GM18498 (cell line): ENCODE measurements at regions not wholly inside any gene's neighbourhood (a gene's known extent, or its start where the extent isn't known, plus 50 kb on each side); places are given as distances from the start of the nearest gene placed in this dataset.

Experiments used
- ATAC-seq: cut with Tn5 transposase; IDR thresholded peaks from one replicate; pipeline ENCODE4 v1.9.1; 2021; ENCODE audit warnings: mild to moderate bottlenecking, moderate library complexity; ENCODE audit not compliant: unreplicated experiment

GRCh38 chr15:38671675-38672254, 107.2 kb upstream of the RASGRP1 start:
- peak; percentile 55 for ATAC-seq

- ATAC-seq = no peak
Measured at GRCh38 chr15:38672273-38672672, 107.7 kb upstream of the RASGRP1 start.

GRCh38 chr15:38672814-38673670, 108.4 kb upstream of the RASGRP1 start:
- peak; percentile 28 for ATAC-seq

- ATAC-seq = no peak
Measured at GRCh38 chr15:38674448-38674847, 109.8 kb upstream of the RASGRP1 start.

GRCh38 chr15:38678281-38678680, 113.7 kb upstream of the RASGRP1 start:
- ATAC-seq = no peak

GRCh38 chr15:38680775-38681174, 116.2 kb upstream of the RASGRP1 start:
- no peak for ATAC-seq

DNA sequence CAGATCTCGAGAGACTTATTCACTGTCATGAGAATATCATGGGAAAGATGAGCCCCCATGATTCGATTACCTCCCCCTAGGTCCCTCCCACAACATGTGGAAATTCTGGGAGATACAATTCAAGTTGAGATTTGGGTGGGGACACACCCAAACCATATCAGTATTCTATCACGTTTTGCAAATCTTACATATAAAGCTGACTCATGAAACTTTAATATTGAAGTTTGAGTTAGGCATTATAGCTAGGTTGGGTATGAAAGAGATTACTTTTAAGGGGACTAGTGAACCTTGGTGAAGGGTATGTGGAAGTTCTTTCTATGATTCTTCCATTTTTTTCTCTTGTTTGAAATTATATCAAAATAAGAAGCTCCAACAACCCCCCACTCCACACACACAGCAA, 117.7 kb upstream of the RASGRP1 start:
- no peak for ATAC-seq

DNA sequence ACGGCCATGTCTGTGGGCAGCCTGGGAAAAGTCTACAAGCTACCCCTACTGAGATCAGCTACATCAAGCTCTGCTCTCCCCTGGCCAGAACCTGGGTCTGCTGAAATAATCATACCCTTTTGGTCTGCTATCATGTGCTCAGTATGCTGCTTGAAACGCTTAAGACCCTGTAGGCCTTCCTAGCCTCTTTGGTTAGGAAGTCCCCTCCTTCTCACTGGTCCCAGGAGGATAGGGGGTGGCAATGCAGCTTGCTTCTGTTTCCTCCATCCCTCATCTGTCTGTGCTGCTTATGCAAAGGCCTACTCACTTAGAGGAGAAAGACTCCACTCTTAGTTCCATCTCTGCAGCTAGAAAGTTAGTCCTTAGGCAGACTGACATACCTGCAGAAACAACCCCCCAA, 118.2 kb upstream of the RASGRP1 start:
- no peak for ATAC-seq

DNA sequence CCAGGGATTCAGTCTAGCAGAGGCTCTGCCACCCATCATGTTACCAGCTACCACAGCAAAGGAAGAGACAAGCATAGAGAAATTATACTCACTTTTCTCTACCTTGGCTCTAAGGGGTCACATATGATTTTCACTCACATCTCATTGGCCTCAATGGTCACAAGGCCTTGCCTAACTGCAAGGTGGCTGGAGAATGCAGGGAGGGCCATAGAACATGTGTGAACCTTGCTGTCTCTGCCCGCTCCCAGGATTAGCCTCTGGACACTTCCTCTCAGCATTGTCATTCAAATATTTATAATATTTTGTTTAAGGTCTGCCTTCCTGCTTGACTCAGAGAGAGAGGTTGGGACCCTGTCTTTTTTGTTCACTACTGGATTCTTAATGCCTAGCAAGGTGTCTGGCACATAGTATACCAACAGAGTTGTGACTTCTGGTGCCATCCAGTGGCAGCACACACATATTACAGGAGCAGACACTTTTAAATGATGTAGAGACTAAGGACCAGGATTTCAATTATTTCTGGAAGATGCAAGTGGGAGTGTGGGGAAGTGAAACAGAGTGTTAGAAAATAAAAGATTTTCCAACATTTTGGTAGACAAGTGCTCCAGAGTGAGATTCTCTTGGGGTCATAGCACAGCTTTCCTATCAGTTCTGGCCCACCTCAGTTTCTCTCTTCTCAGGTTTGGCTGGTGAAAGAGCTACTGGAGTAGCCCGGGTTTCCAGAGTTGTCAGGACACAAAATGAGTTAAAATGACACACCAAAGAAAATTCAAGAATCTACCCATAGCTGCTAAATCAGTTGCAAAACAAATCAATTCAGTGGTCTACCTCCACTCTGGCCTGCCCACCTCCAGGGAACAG, 119.0 kb upstream of the RASGRP1 start:
- ATAC-seq = peak; percentile 83

DNA sequence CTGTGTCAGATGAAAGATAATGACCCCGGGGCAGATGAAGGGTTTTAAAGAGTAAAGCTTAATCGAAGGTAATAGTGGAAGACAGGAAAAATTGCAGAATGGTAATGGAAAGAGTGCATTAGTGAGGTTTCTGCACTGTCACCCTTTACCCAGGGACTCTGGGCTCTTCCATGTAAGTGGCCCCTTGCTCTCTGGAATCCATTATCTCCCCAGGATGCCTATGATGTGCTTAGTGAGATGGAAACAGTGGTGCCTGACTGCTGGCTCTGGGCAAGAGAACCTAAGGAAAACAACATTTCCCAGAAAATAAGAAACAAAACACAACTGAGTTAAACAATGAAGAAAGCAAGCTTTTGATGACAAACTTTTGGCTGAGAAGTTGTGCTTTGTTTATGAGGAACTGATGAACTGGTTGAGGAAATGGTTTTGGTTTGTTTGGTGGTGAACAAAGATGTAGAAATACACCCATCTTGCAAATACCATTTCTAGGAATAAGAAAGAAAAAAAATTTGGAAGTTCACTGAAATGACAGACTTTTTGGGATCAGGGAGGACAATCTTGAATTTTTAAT, 119.9 kb upstream of the RASGRP1 start:
- ATAC-seq = no peak

DNA sequence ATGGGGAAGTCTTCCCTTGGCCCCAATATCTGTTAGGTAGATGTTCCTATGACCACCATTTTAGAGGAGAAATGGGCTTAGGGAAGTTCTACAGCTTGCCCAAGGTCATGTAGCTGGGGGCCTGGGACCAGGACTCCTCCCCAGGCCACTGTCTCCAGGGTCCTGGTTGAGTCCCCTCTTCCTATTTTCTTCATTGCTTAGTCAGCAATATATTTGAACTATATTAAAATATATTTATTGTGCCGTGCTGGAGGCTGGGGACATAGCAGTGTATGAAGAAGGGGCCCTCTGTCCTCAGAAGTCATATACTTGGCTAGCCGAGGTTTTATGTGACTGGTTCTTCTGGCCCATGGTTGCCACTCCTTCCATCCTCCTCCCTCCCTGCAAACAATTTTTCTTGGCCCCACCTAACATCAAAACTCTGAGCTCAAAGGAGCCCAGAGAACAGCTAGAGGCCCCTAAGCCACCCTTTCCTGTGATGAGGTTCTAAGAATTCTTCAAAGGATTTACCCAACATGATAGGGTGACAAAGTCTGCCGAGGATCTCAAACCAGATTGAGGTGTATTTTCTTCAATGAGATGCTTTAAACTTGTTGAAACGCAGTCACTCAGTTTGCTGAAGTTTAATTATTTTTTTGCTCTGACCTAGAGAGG, 121.2 kb upstream of the RASGRP1 start:
- ATAC-seq = no peak

- no peak for ATAC-seq
Measured at GRCh38 chr15:38687340-38687739, 122.7 kb upstream of the RASGRP1 start.

- ATAC-seq = no peak
Measured at GRCh38 chr15:38687775-38688495, 123.3 kb upstream of the RASGRP1 start.

GRCh38 chr15:38688761-38689160, 124.1 kb upstream of the RASGRP1 start:
- ATAC-seq = no peak

- no peak for ATAC-seq
Measured at GRCh38 chr15:38689522-38689921, 124.9 kb upstream of the RASGRP1 start.

DNA sequence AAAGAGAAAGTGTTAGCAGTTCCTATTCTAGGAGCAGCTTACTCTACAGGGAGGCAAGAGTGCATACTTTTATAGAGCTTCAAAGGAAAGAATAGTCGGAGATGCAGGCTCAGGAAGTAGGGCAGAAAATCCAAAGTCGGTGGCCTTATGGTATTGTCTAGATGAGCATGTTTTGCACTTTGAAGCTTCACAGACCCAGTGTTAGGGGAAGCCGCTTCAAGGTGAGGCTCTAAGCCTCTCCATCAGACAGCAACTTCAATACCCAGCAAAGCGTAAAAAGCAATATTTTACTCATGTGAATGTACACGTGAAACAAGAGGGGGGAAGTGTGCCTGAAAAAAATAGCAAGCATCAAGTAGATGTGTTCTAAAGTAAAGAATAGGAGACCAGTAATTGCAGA, 125.6 kb upstream of the RASGRP1 start:
- ATAC-seq = no peak

- ATAC-seq = no peak
Measured at GRCh38 chr15:38690719-38691332, 126.2 kb upstream of the RASGRP1 start.

- ATAC-seq = no peak
Measured at GRCh38 chr15:38691377-38691776, 126.8 kb upstream of the RASGRP1 start.

- no peak for ATAC-seq
Measured at GRCh38 chr15:38691965-38692788, 127.6 kb upstream of the RASGRP1 start.
